Loucy (cell line): ENCODE measurements at regions not wholly inside any gene's neighbourhood (a gene's known extent, or its start where the extent isn't known, plus 50 kb on each side); places are given as distances from the start of the nearest gene placed in this dataset.

Experiments used
- H2AFZ ChIP-seq: fragments of 200-600 bp; sonication (generic); 2 replicates; pipeline ENCODE4 v1.6.0; 2016; ENCODE audit warnings: antibody characterized with exemption, mild to moderate bottlenecking, low read length, moderate library complexity
- H3F3A ChIP-seq: fragments of 200-600 bp; 2 replicates; pipeline ENCODE4 v1.6.0; 2016; ENCODE audit warnings: antibody characterized with exemption, low read depth, mild to moderate bottlenecking
- H3K27me3 ChIP-seq: fragments of 200-600 bp; sonication (generic); 2 replicates; pipeline ENCODE4 v1.6.1; 2014; ENCODE audit warnings: low read length, mild to moderate bottlenecking; ENCODE audit not compliant: insufficient read depth, poor library complexity, severe bottlenecking
- H3K36me3 ChIP-seq: fragments of 200-600 bp; sonication (generic); 2 replicates; pipeline ENCODE4 v1.6.1; 2016; ENCODE audit warnings: low read length; ENCODE audit not compliant: insufficient read depth
- H3K4me1 ChIP-seq: fragments of 200-600 bp; sonication (generic); 2 replicates; pipeline ENCODE4 v1.5.1; 2014; ENCODE audit warnings: low read length, mild to moderate bottlenecking; ENCODE audit not compliant: insufficient read depth, poor library complexity, severe bottlenecking
- H3K4me2 ChIP-seq: fragments of 200-600 bp; sonication (generic); 2 replicates; pipeline ENCODE4 v1.6.0; 2014; ENCODE audit warnings: antibody characterized with exemption, low read length, low read depth, mild to moderate bottlenecking; ENCODE audit not compliant: poor library complexity, severe bottlenecking
- H3K4me3 ChIP-seq: fragments of 200-600 bp; sonication (generic); 2 replicates; pipeline ENCODE4 v1.5.1; 2014; ENCODE audit warnings: low read length, mild to moderate bottlenecking, mixed read lengths; ENCODE audit not compliant: poor library complexity, severe bottlenecking
- H3K79me2 ChIP-seq: fragments of 200-600 bp; sonication (generic); 2 replicates; pipeline ENCODE4 v1.6.1; 2014; ENCODE audit warnings: low read length; ENCODE audit not compliant: insufficient read depth
- H3K9ac ChIP-seq: fragments of 200-600 bp; sonication (generic); 2 replicates; pipeline ENCODE4 v1.6.0; 2014; ENCODE audit warnings: mild to moderate bottlenecking, low read depth, low read length, moderate library complexity; ENCODE audit not compliant: poor library complexity, severe bottlenecking
- H3K9me2 ChIP-seq: fragments of 200-600 bp; sonication (generic); replicated peaks from 2 replicates; pipeline ENCODE4 v1.6.1; 2016; ENCODE audit warnings: low read depth, low read length, mixed read lengths
- H3K9me3 ChIP-seq: fragments of 200-600 bp; sonication (generic); 2 replicates; pipeline ENCODE4 v1.6.1; 2014; ENCODE audit warnings: mild to moderate bottlenecking, antibody characterized with exemption, low read length, low read depth; ENCODE audit not compliant: insufficient read depth
- H4K20me1 ChIP-seq: fragments of 200-600 bp; sonication (generic); 2 replicates; pipeline ENCODE4 v1.6.0; 2014; ENCODE audit warnings: antibody characterized with exemption, low read length, mild to moderate bottlenecking; ENCODE audit not compliant: insufficient read depth, poor library complexity, severe bottlenecking
- CTCF ChIP-seq: fragments of 200-600 bp; sonication (generic); conservative IDR thresholded peaks from 2 replicates; pipeline ENCODE4 v1.5.1; 2014; ENCODE audit warnings: mild to moderate bottlenecking, antibody characterized with exemption, low read length
- EZH2phosphoT487 ChIP-seq: fragments of 200-600 bp; IDR thresholded peaks from 2 replicates; pipeline ENCODE4 v1.6.1; 2018; ENCODE audit warnings: antibody characterized with exemption, mild to moderate bottlenecking, moderate library complexity, borderline replicate concordance

- Histone ChIP-seq H3K4me1 (no peaks in the 10 kb centered on the region), H3K79me2 (no peaks in the 10 kb centered on the region), H3F3A (no peaks in the 10 kb centered on the region), H3K4me2 (no peak overlapping the region), H3K27me3 (no peaks in the 10 kb centered on the region), H3K9ac (no peak overlapping the region), H4K20me1 (no peaks in the 10 kb centered on the region), H3K9me2 (no peaks in the 10 kb centered on the region), H3K36me3 (no peaks in the 10 kb centered on the region), H2AFZ (no peak overlapping the region), H3K4me3 (no peak overlapping the region), H3K9me3 (no peaks in the 10 kb centered on the region)
- TF ChIP-seq CTCF (no peak), EZH2phosphoT487 (no peak)
Observed at GRCh38 chr10:113323985-113324384, 228.9 kb upstream of the HABP2 start.

- Histone ChIP-seq H3K9ac (no peak overlapping the region), H3K4me3 (no peak overlapping the region), H3K4me2 (no peak overlapping the region), H3K79me2 (no peaks in the 10 kb centered on the region), H3K36me3 (no peaks in the 10 kb centered on the region), H3F3A (no peaks in the 10 kb centered on the region), H4K20me1 (no peaks in the 10 kb centered on the region), H2AFZ (no peak overlapping the region), H3K9me2 (no peaks in the 10 kb centered on the region), H3K4me1 (no peaks in the 10 kb centered on the region), H3K9me3 (no peaks in the 10 kb centered on the region), H3K27me3 (no peaks in the 10 kb centered on the region)
- TF ChIP-seq EZH2phosphoT487 (no peak), CTCF (peak; percentile 40)
Observed at GRCh38 chr10:113326160-113327111, 226.4 kb upstream of the HABP2 start.

GRCh38 chr10:113329121-113329596 is 223.7 kb upstream of the HABP2 start:
- no peaks in the 10 kb centered on the region for H3K79me2 ChIP-seq
- H3K9me2 ChIP-seq: no peaks in the 10 kb centered on the region
- no peaks in the 10 kb centered on the region for H3K36me3 ChIP-seq
- no peaks in the 10 kb centered on the region for H3K27me3 ChIP-seq
- no peaks in the 10 kb centered on the region for H3K9me3 ChIP-seq
- H3K4me2 ChIP-seq: no peak overlapping the region
- TF ChIP-seq EZH2phosphoT487 (no peak), CTCF (no peak)
- no peaks in the 10 kb centered on the region for H3F3A ChIP-seq
- H3K4me1 ChIP-seq: no peaks in the 10 kb centered on the region
- no peaks in the 10 kb centered on the region for H4K20me1 ChIP-seq
- no peak overlapping the region for H3K4me3 ChIP-seq
- H2AFZ ChIP-seq: no peak overlapping the region
- no peak overlapping the region for H3K9ac ChIP-seq
